HL-60 (cell line): ENCODE measurements at regions not wholly inside any gene's neighbourhood (a gene's known extent, or its start where the extent isn't known, plus 50 kb on each side); places are given as distances from the start of the nearest gene placed in this dataset.

ENCODE experiments used
- CTCF ChIP-seq: IDR thresholded peaks from one replicate; pipeline ENCODE4 v1.5.1; 2011; ENCODE audit warnings: low read length, control low read depth, inconsistent platforms; ENCODE audit not compliant: insufficient read depth
- POLR2AphosphoS5 ChIP-seq: IDR thresholded peaks from 2 replicates; pipeline ENCODE4 v1.6.1; 2012; ENCODE audit warnings: low read depth

DNA sequence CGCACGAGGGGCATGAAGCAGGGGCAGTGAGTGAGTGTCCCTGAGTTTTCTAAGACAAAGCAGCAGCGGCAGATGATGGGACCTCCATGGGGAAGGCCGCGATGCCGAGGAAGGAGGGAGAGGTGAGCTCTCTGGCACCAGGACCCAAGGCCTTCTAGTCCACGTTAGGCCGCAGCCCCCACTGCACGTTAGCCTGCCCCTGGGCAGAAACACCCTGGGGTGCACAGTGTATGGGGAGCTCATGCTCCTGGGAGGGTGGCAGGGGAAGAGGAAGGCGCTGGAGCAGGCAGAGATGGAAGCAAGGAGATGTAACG lies 97.3 kb upstream of the IKZF1 start:
- TF ChIP-seq CTCF = no peak
- TF ChIP-seq POLR2AphosphoS5 = no peak
